ENCODE measurements at regions not wholly inside any gene's neighbourhood (a gene's known extent, or its start where the extent isn't known, plus 50 kb on each side); places are given as distances from the start of the nearest gene placed in this dataset.
"Not testable (repeated sequence)": the region's sequence is repeated elsewhere in the genome, so short reads cannot be mapped to it uniquely, and the experiment has no call there.

DNA sequence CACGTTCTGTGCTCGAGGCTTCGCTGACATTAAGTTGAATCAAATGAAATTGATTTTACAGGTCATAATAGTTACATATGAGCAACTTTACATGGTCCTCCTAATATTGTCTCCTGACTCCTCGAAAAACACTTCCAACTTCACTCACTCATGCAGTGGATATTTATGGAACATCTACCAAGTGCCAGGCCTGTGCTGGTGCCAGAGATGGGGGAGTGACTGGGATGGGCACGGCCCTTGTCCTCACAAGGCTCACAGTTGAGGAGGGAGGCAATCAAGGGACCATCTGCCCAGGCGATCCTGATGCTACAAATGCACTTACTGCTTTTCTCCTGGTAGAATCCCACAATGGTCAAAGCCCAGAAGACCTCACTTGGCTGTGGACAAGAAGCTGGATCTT is 426.4 kb downstream of the PREX1 start:
- WGBS, 3 donors: 67 to 71% (median 71%) methylated on average over 6 of the region's 6 CpGs
- intact Hi-C loops (cut with DNase I): no loop called here
- TF ChIP-seq, protein P1, sequence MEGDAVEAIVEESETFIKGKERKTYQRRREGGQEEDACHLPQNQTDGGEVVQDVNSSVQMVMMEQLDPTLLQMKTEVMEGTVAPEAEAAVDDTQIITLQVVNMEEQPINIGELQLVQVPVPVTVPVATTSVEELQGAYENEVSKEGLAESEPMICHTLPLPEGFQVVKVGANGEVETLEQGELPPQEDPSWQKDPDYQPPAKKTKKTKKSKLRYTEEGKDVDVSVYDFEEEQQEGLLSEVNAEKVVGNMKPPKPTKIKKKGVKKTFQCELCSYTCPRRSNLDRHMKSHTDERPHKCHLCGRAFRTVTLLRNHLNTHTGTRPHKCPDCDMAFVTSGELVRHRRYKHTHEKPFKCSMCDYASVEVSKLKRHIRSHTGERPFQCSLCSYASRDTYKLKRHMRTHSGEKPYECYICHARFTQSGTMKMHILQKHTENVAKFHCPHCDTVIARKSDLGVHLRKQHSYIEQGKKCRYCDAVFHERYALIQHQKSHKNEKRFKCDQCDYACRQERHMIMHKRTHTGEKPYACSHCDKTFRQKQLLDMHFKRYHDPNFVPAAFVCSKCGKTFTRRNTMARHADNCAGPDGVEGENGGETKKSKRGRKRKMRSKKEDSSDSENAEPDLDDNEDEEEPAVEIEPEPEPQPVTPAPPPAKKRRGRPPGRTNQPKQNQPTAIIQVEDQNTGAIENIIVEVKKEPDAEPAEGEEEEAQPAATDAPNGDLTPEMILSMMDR (IDR thresholded peaks at IDR 0.05): no peak
- Histone ChIP-seq H3K9me3 (no peaks in the 10 kb centered on the region), H3K36me3 (ENCODE audit: insufficient read depth in 1 of 2, low read depth in 1 of 2) (no peaks in the 10 kb centered on the region), H3K27ac (no peak overlapping the region), H3K4me1 (no peaks in the 10 kb centered on the region), H3K27me3 (ENCODE audit: insufficient read depth in 3 of 3, low read length in 2 of 3) (peaks cover 0 to 12% (median 0%) of the 10 kb centered on the region in 3 donors), H3K4me3 (no peak overlapping the region)
- no peak for DNase-seq
- ATAC-seq: no peak

- intact Hi-C loops (cut with DNase I): no loop called here
- no peak for ATAC-seq
- H3K27me3 ChIP-seq (ENCODE audit: insufficient read depth in 3 of 3, low read length in 2 of 3): peaks cover 0 to 12% (median 3%) of the 10 kb centered on the region in 3 donors
- no peaks in the 10 kb centered on the region for H3K36me3 ChIP-seq (ENCODE audit: insufficient read depth in 1 of 2, low read depth in 1 of 2)
- no peaks in the 10 kb centered on the region for H3K9me3 ChIP-seq
- no peak overlapping the region for H3K4me3 ChIP-seq
- WGBS, 3 donors: 78 to 85% (median 81%) methylated on average over 7 to 8 of the region's 8 CpGs
- H3K27ac ChIP-seq: no peak overlapping the region
- DNase-seq: no peak
- TF ChIP-seq, protein P1 (IDR thresholded peaks at IDR 0.05): no peak
- no peaks in the 10 kb centered on the region for H3K4me1 ChIP-seq
Observed at GRCh38 chr20:48400009-48400408, 427.8 kb downstream of the PREX1 start.

GRCh38 chr20:48398506-48399449 is 429.0 kb downstream of the PREX1 start:
- H3K9me3 ChIP-seq: no peaks in the 10 kb centered on the region
- intact Hi-C loops (cut with DNase I): no loop called here
- ATAC-seq (no peak), DNase-seq (no peak)
- no peaks in the 10 kb centered on the region for H3K4me1 ChIP-seq
- H3K27ac ChIP-seq: no peak overlapping the region
- peaks cover 0 to 12% (median 4%) of the 10 kb centered on the region in 3 donors for H3K27me3 ChIP-seq (ENCODE audit: insufficient read depth in 3 of 3, low read length in 2 of 3)
- 51 to 78% (median 53%) methylated on average over 16 of the region's 16 CpGs for WGBS, 3 donors
- no peak overlapping the region for H3K4me3 ChIP-seq
- H3K36me3 ChIP-seq (ENCODE audit: insufficient read depth in 1 of 2, low read depth in 1 of 2): no peaks in the 10 kb centered on the region
- TF ChIP-seq, protein P1 (IDR thresholded peaks at IDR 0.05): no peak

DNA sequence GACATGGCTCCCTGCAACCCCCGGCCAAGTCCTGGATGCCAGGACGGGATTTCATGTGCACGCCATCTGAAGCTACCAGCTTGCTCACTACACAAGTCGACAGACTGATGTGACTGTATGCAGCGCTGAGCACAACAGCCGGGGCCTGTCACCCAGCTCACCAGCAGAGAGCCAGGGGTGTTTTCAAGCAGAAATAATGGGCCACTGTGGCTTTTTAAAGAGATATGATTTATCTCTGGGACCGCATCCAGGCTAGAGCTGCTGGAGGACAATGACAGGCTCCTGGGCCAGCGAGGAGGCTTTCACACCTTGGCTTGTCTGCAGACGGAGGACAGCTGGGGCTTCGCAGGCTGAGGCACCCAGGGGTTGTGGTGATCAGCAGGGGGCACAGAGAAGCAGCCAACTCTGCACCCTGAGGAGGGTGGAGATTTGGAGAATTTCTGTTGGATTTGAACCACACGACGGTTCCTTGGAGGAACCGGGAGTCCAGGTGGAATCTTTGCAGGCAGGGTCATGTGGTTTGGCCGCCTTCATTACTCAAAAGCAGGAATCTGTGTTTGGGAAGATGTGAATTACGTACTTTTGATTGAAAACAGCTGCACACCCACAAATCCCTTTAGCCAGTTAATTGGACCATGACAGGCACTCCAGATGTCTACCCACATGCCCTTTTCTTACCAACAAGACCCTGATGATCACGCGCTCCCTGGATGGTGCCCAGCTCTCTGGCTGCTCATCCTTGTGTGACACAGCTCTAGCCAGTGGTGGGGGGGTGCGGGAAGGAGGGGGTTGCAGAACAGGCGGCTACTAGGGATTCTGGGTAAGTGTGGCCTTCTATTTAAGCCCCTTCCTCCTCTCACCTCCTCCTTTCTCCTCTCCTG is 430.6 kb downstream of the PREX1 start:
- WGBS, 3 donors: 21 to 42% (median 29%) methylated on average over 19 of the region's 19 CpGs
- ATAC-seq; H3K27me3 ChIP-seq (ENCODE audit: insufficient read depth in 3 of 3, low read length in 2 of 3); H3K36me3 ChIP-seq (ENCODE audit: insufficient read depth in 1 of 2, low read depth in 1 of 2); intact Hi-C loops (cut with DNase I); H3K27ac ChIP-seq; H3K4me1 ChIP-seq; H3K4me3 ChIP-seq; H3K9me3 ChIP-seq; DNase-seq: not testable (repeated sequence)
